ENCODE measurements at regions not wholly inside any gene's neighbourhood (a gene's known extent, or its start where the extent isn't known, plus 50 kb on each side); places are given as distances from the start of the nearest gene placed in this dataset.

DNA sequence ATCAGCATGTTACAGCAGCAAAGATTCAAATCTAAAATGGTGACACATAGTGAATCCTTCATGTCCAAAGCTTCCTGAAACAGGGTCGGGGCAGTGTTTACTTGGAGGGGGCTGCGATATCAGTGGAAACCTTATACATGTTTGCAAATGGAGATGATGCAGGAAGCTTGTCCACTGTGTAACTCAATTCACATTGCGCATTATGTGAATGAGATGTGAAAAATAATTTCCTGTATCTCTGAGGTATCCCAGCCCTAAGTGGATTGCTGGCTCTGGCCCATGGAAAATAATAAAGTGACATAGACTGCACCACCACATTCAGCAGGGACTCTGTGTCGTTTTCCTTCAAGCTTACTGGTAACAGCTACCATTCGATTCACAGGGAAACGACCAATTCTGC lies 505.5 kb downstream of the GALR1 start:
- TF ChIP-seq, protein P1, sequence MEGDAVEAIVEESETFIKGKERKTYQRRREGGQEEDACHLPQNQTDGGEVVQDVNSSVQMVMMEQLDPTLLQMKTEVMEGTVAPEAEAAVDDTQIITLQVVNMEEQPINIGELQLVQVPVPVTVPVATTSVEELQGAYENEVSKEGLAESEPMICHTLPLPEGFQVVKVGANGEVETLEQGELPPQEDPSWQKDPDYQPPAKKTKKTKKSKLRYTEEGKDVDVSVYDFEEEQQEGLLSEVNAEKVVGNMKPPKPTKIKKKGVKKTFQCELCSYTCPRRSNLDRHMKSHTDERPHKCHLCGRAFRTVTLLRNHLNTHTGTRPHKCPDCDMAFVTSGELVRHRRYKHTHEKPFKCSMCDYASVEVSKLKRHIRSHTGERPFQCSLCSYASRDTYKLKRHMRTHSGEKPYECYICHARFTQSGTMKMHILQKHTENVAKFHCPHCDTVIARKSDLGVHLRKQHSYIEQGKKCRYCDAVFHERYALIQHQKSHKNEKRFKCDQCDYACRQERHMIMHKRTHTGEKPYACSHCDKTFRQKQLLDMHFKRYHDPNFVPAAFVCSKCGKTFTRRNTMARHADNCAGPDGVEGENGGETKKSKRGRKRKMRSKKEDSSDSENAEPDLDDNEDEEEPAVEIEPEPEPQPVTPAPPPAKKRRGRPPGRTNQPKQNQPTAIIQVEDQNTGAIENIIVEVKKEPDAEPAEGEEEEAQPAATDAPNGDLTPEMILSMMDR (IDR thresholded peaks at IDR 0.05): no peak
- TF ChIP-seq POLR2A (IDR thresholded peaks at IDR 0.05): no peak
